ENCODE measurements at regions not wholly inside any gene's neighbourhood (a gene's known extent, or its start where the extent isn't known, plus 50 kb on each side); places are given as distances from the start of the nearest gene placed in this dataset.

DNA sequence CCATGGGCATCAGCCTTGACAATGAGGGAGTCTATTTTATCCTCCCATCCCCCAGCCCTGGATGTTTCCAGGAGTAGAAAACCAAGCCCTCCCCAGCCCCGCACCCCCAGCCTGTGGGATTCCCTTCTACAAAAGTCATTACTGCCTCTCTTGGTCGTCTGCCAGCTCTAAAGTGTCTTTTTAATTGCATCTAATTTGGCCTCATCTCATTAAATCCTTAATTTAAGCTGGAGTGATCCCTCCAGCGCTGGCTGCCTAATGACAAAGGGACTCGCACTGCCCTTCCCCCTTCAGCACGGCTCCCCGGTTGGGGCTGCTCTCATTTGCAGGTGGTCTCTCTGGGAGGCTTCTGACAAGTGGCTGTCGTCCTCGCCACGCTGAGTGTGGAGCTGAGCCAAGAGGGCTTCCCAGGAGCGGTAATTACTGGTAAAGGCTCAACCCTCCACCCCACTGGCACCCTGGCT lies 107.9 kb upstream of the ALDH1B1 start:
- DNase-seq = no peak

DNA sequence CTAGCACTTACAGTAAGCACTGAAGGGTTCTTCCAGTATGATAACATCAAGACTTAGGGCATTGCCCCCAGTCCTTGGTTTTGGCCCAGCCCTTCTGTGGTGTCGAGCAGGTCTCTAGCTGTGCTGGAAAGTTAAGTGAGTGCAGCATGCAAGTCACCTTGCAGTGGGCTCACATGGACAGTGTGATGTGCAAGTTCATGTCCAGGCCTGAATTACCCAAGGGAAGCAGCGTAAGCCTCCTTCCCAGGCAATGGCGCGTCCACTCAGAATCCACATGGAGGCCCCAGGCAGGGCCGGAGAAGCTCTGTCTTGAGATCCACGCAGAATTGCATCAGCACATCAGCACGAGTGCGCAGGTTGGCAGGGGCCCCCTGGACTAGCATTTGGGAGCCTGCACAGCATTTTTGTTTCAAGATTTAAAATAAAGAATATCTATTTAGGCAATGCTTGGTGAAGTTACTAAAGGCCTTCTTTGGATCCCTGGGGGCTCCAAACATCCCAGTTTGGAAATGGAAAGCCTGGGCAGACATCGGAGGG lies 108.4 kb upstream of the ALDH1B1 start:
- DNase-seq = no peak

DNA sequence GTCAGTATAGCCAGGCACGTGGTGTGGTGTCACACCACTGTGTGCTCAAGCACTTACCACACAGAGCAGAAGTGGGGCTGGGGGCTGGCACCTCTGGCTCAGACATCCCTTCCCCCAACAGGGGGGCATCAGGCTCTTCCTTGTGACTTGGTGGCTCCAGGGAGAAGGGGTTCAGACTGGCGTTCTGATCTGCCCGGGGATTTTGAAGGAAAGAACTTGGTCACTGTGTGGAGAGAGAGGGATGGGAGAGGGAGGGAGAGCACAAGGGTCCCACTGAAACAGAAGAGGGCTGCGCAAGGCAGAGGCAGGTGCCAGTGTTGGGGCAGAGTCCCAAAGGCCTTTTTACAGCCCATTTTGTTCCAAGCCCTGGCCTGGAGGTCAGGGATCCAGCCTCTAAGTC lies 109.7 kb upstream of the ALDH1B1 start:
- DNase-seq = no peak

DNA sequence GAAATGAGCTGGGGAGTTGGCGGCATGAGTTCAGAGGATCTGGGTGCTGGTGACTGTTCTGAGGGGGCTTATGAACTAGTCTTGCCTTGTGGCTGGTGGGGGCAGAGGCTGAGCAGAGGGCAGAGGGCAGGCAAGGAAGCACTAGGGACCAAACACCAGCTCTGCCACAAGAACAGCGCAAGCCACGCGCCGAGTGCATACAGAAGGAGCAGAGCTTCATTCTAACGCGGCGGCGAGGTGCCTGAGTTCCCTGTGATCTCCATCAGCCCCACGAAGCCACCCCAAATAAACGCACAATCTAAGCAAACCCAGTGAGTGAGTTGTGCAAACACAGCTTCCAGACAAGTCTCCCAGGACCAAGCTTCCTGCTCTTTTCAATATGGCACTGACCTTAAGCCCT lies 110.6 kb upstream of the ALDH1B1 start:
- no peak for DNase-seq

DNA sequence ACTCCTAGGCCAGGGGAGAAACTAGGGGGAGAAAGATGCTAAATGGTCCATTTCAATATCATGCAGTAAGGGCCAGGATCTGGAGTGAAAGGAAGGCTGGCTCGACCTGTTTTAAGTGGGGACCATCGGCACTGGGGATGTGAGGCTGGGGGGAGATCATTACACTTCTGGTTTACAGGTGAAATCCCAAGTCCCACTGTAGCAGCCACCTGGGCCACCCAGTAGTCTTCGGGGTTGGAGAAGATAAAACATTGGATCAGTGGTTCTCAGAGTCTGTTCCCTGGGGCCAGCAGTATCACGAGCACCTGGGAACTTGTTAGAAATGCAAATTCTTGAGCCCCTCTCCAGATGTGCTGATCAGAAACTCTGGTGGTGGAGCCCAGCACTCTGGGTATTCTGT lies 111.3 kb upstream of the ALDH1B1 start:
- DNase-seq = no peak

DNA sequence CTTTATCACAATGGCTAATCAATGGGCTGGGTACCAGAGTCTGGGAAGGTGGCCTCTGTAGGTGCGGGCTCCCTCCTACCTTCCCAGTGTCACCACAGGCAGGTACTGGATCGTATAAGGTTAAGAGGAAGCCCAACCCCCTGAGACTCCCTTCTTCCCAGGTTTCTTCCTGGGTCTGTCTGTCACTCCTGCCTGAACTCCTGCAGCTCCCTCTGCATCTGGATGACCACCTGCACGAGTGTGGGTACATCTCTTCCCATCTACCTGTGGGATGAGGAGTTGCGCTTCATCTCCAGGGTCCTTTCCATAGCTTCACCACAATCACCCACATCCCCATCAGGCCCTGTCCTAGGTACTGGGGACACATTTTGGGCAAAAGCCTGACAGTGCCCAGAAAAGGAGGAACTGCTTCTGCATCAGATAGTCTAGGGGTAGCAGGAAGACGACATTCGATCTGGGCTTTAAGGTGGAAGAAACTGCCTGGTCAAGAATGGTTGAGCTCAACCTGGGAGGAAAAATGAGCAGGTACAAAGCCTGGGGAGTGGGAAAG lies 112.2 kb upstream of the ALDH1B1 start:
- DNase-seq = no peak

DNA sequence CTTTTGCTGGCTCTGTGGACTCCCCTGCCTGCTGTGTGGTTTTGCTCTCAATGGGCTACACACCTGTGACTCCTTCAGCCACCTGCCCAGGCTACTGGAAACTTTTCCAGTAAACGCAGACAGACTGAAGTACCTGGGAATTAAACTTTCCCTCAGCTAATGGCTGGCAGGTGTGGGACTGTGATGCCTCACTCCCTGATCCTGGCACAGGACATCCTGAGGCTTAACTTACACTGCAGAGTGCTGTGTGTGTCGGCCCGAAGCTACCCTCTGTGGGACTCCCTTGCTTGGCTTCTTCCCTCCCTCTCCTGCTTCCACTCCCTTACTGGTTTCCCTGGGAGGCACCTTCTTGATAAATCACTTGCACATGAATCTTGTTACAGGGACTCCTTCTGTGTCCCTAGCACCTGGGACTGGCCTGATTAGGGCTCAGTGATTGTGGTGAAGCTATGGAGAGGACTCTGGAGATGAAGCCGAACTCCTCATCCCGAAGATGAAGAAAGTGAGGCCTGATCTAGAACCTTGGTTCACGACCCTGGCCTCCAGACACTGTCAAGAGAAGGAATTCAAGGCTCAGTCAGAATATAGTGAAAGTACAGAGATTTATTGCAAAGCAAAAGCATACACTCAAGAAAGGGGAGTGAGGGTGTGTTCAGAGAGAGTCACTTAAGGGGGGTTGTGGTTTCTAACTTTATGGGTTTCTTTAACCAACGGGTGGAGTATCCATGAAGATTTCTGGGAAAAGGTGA lies 113.4 kb upstream of the ALDH1B1 start:
- DNase-seq = no peak

DNA sequence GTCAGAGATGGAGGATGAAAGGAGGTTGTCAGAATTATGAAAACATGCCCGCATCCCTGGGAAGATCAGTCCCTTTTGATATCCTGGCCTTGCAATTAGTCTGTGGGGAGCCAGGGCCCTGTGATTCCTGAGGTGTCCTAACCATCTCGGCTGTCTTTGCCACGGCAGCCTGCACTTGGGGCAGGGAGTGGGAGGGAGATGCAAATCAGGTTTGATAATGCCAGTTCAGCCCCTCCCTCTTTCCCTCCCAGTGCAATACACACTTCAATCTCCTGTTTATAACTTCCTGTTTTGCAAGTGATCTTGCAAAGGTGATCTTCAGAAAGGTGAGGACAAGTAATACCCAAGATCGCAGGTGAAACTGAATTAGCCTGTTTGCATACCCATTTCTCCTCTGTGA lies 114.0 kb upstream of the ALDH1B1 start:
- no peak for DNase-seq

DNA sequence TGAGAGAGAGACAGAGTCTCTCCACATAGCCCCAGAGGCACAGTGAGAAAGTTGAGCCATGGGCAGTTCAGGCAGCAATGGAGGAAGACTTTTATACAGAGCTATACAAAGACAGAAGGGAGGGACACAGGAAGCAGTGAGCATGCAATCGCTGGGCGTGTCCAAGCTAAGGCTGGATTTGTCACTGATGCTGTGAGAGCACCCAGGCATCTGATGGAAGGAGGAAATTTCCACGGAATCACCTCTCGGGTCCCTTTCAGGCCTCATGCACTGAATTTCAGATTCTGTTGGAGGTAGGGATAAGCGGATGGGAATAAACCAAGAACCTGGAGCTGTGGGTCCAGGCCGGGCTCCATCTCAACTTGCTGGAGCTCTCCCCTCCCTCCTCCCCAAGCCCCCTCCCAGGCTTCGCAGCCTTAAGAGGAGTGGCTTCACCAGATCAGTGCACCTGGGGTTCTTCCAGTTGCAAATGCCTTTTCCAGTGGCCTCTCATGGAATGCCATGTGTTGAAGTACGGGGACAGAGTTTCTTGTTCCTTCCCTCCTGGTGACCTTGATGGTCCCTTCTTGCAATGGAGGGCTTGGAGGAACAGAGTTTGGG lies 114.8 kb upstream of the ALDH1B1 start:
- no peak for DNase-seq

DNA sequence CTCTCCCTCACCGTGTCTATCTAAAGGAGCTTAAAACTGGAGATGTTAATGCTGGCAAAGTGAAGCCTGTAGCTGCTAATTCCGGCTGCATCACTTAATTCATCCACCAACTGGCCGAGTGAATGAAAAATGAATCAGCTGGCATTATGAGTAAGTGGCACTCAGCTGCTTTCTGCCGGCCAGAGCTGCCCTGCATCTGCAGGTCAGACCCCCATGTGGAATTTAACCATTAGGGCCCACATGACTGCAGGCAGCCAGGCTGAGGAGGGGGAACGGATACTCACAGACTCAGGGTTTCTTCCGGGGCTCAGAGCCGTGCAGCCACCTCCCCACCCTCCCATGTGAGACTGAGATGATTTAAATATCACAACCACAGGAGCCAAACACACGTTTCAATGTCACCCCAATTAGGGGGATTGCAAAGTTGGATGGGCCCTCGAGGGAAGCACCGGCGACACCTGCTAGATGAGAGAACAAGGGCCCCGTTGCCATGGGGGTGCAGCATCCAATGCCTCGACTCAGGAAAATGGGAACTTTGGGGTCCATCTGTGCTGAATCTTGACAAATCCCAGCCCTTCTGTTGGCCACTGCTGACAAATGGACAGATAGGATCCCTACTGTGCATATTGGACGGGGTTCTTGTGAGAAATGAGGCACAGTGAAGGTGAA lies 115.6 kb upstream of the ALDH1B1 start:
- no peak for DNase-seq

DNA sequence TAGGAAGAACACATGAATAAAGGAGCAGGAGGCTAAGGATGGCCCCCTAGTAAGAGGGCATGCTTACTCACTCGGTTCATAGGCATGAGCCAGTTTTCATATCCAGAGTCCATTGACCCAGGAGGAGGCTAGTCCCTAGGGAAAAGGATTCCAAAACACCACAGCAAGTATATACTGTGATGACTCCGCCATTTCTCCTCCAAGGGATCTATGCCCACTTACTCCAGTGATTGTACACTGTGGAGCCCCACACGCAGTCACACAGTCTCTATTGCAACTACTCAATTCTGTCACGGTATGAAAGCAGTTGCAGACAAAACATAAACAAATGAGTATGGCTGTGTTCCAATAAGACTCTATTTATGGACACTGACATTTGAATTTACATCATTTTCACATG lies 117.7 kb upstream of the ALDH1B1 start:
- no peak for DNase-seq

DNA sequence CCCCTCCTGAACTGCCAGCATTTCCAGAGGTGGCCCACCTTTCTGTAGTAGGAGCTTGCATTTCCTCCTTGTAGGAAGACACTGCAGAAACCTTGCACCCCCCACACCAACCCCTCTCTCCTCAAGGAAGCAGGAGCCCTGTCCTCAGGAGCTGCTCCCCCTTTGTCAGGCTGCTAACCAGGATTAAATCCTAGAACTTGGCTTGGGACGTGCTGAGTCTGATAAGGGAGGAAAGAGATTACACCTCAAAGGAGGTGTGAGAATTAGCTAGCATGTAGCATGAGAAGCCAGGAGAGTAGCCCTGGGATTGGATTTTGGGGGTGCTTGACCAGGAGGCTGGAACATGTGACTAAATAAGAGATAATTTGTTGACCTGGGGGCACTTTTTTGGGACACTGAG lies 119.8 kb upstream of the ALDH1B1 start:
- no peak for DNase-seq

DNA sequence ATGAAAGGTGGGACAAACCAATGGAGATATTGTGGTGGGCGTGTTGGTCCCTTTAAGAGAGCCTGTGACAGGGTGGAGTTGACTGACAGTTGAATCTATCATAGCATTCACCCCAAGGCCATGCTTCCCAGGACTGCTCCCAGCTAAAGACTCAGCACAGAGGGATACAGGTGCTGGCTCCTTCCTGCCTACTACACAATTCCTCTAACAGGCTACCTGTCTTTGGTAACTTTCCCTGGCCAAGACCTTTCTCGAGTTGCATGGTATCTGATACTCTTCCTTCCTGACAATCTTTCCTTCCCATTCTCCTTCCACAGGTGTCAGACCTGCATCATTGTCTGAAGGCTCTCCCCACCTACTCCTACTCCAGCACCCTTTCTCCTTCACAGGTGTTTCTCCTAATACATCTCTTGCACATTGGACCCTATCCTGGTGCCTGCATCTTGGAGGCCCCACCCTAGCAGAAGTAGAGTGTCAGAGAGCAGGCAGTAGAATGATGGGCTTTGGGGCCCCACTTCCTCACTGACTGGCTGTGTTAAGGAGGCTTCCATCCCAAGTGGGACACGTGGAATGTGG lies 120.7 kb upstream of the ALDH1B1 start:
- no peak for DNase-seq

DNA sequence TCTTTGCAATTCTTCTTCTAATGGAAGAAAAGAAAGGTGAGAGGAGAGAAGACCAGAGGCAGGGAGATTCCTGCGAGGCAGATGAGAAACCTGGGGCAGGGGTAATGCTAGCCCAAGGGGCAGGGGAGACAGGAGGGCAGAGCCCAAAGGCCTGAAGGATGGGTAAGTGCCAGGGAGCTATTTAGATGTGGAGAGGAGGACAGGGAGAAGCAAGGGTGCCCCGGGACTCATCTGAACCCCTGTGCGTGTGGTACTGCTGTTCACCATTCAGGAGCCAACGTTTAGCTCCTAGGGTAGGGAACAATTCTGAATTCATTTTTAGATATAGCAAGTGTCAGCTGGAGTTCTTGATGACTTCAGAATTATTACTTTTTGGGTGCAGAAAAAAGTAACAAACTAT lies 122.7 kb upstream of the ALDH1B1 start:
- no peak for DNase-seq

DNA sequence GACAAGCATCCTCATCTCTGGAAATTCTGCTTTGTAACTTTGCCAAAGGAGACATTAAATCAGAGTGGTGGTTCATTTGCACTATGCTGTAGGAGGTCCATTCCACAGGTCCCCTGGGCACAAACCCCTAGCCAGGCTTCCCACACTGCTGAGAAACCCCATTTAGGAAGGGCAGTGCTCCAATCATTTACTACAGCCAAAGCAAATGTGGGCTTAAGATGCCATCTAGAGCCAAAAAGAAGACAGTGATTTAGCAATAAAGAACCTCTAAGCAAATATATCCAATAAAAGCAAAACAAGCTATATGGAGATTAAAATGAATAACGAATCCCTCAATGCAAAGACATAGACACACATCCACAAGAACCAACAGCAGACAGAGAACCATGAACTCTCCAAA lies 129.0 kb upstream of the ALDH1B1 start:
- no peak for DNase-seq

DNA sequence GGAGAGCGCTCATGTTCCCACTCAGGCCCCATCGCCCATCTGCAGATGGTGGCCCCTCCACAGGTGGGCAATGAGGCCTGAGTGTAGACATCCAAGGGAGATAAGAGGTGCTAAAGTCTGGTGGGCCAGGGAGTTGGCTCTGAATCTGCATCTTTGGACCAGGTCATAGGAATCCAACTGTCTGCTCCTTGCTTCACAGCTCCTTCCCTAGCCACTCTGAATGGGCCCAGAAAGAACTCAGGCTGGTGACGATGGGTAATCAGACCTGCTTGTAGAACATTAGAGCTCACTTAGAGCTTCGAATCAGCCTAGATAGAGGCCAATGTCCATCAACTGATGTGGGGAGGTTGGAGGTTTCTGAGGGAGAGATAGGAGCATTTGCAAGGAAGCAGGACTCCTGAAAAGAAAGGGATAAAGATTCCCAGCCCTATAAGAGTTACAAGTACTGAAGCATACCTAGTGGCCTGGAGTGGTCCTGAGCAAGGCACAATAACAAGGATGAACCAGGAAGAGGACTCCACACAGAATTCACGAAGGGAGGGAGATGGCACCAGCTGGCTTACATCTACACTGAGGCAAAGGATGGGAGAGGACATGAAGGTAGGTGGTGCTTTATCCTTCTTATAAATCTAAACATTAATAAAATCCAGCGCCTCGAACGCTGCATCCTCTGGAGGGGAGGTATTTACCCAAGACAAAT lies 132.8 kb upstream of the ALDH1B1 start:
- no peak for DNase-seq

DNA sequence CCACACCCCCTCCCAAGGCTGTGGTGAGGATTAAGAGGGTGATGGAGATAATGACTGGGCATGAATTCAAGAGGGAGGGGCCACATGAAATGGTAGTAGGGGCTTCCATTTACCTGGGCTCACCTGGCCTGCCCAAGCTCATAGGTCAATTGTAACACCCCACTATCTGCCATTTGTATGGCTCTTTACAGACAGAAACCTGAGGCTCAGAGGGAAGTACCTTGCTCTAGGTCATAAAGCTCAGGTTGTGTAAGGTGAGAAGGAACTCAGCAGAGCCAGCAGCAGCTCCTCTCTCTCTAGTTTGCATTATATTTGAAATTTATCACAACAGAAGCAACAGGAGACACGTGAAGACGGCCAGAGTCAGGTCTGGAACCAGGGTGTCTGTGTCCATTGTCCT lies 133.4 kb upstream of the ALDH1B1 start:
- DNase-seq = no peak

DNA sequence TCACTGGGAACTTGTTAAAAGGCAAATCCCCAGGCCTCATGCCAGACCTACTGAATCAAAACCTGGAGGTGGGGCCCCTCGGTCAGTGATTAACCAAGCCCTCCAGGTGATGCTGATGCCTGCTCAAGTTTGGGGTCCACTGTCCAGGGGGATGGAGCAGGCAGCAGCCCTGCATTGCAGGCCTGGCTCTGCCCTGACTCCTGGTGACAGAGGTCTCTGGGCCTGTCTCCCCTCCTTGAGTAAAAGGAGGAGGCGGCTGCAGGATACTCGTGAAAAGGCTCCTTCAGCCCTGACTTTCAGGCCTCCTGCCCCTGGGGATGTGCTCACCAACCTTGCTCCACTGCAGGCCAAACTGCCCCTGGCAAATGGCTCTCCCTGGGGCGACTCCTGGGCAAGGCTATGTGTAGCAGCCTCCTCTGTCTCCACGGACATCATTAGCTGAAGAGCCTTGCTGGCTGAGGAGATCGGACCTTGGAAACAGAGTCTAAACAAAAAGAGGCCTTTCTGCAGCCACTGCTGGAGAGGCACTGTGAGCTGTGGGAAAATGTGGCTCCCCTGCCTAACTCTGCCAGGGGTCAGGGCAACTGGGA lies 134.8 kb upstream of the ALDH1B1 start:
- DNase-seq = no peak

DNA sequence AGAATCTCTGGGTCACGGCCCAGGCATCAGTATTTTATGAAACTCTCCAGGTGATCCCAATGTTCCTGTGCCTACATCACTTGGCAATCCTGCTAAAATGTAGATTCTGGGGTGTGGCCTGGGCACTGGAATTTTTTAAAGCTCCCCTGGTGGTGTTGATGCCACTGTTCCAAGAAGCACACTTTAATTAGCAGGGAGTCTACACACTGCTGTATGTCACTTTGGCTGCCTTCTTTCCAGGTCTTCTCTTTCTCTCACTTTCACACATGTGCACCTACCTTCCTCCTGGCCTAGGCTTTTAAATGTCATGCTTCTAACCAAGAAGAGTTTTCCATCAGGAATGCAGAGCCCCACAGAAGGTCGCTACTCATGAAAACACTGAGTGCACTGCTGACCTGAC lies 136.0 kb upstream of the ALDH1B1 start:
- no peak for DNase-seq

DNA sequence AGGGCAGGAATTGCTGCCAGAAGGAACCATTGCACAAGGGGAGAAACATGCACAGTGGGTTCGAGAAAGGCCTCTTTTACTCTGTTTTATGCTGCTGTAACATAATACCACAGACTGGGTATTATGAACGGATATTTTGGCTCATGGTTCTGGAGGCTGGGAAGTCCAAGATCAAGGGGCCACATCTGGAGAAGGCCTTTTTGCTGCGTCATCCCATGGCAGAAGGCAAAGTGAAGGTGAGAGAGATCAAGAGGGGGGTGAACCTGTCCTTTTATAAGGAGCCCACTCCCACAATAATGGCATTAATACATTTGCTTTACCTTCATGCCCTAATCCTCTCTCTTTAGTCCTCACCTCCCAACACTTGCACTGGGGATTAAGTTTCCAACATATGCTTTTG lies 136.9 kb upstream of the ALDH1B1 start:
- no peak for DNase-seq

DNA sequence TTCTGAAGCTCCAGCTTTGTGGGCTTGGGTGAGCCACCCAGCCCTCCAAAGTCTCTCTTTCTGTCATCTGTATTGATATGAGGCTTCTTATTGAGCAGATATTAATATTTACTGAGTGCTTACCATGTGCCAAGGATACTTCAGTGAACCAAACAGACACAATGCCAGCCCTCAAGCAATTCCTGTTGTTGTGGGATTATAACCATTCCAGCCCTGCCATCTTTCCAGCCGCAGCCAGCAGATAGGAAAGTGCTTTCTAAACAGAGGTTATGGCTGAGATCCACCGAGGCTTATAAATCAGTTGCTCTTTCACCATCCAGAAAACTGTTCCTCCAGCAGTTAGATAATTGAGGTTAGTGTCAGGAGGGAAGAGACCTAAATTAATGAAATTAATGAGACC lies 137.7 kb upstream of the ALDH1B1 start:
- DNase-seq = no peak

DNA sequence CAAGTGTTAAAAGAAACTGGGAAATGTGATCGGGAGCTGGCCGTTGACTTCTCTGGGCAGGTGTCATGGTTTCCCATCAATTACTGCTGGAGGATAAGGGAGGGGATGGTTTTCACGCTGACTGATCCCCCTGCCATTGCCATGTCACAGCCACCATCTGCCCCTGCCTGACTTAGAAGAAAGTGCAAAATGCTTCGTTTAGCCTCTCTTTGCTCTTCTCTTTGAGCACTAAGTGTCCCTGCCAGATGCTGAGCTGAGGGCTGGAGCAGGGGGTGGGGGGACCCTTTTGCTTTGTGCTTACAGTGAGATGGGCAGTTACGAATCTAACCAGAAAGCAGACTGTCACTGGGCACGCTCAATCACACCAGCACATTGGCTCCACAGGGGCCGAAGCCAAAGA lies 138.4 kb upstream of the ALDH1B1 start:
- DNase-seq = no peak

All from AML-193 (cell line).